ENCODE measurements at regions not wholly inside any gene's neighbourhood (a gene's known extent, or its start where the extent isn't known, plus 50 kb on each side); places are given as distances from the start of the nearest gene placed in this dataset.

GRCh38 chr2:111689941-111690340, 194.1 kb downstream of the ANAPC1 start:
- TF ChIP-seq TAF1 (IDR thresholded peaks at IDR 0.05; ENCODE audit: borderline replicate concordance, insufficient read depth, low read length) (no peak), REST (IDR thresholded peaks at IDR 0.05; ENCODE audit: insufficient read depth in 1 of 2, low read depth in 2 of 2, low read length in 2 of 2) (no peak), SIN3A (IDR thresholded peaks at IDR 0.05; ENCODE audit: borderline replicate concordance, insufficient read depth, low read length) (no peak), POLR2AphosphoS5 (IDR thresholded peaks at IDR 0.05; ENCODE audit: low read depth, low read length) (no peak), FOXP2 (optimal IDR thresholded peaks at IDR 0.05; ENCODE audit: borderline replicate concordance, extremely low read depth, extremely low read length, insufficient read depth) (no peak)

DNA sequence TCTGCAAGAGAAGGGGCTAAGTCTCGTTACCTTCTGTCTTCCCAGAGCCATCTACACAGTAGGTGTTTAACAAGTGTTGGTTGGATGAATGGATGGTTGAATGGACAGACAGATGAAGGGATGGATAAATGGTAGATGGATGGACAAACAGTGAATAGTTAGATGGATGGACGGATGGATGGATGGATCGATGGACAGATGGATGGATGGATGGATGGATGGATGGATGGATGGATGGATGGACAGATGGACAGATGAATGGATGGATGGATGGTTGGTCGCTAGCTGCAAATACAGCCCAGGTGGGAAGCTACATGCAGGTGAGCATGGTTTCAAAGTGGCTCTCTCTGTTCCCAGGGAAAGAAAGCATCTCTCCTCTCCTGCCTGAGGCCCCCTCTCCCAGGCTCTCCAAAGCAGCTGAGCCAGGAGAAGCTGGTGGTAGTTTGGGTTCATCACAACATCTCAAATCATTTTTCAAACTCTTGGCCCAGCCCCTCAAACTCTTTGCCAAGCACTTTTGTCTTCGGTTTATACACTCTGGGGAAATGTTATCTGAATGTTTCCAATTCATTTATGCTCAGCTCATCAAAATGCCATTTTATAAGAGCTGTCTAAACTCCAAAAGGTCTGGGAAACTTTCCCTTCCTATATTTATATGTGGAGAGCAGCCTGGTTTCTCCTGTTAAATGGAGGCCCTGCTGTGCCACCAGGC, 192.7 kb downstream of the ANAPC1 start:
- TF ChIP-seq FOXP2 (optimal IDR thresholded peaks at IDR 0.05; ENCODE audit: borderline replicate concordance, extremely low read depth, extremely low read length, insufficient read depth) (no peak), REST (IDR thresholded peaks at IDR 0.05; ENCODE audit: insufficient read depth in 1 of 2, low read depth in 2 of 2, low read length in 2 of 2) (no peak), SIN3A (IDR thresholded peaks at IDR 0.05; ENCODE audit: borderline replicate concordance, insufficient read depth, low read length) (no peak), TAF1 (IDR thresholded peaks at IDR 0.05; ENCODE audit: borderline replicate concordance, insufficient read depth, low read length) (no peak), POLR2AphosphoS5 (IDR thresholded peaks at IDR 0.05; ENCODE audit: low read depth, low read length) (no peak)

- TF ChIP-seq FOXP2 (optimal IDR thresholded peaks at IDR 0.05; ENCODE audit: borderline replicate concordance, extremely low read depth, extremely low read length, insufficient read depth) (no peak), POLR2AphosphoS5 (IDR thresholded peaks at IDR 0.05; ENCODE audit: low read depth, low read length) (no peak), REST (IDR thresholded peaks at IDR 0.05; ENCODE audit: insufficient read depth in 1 of 2, low read depth in 2 of 2, low read length in 2 of 2) (no peak), SIN3A (IDR thresholded peaks at IDR 0.05; ENCODE audit: borderline replicate concordance, insufficient read depth, low read length) (no peak), TAF1 (IDR thresholded peaks at IDR 0.05; ENCODE audit: borderline replicate concordance, insufficient read depth, low read length) (no peak)
These were observed 191.7 kb downstream of the ANAPC1 start for GRCh38 chr2:111692311-111692710.

DNA sequence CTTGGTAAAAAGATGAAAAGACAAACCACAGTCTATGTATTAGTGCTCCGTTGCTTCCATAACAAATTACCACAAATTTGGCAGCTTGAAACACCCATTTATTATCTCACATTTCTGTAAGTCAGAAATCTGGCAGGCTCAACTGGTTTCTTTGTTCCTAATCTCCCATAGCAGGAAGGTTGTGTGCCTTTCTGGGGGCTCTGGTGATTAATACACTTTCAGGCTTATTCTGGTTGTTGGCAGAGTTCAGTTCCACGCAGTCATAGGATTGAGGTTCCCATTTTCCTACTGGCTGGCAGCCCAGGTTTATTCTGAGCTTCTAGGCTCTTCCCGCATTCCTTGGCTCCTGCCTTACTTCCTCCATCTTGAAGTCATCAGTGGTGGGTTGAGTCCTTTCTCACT, 189.3 kb downstream of the ANAPC1 start:
- TF ChIP-seq TAF1 (IDR thresholded peaks at IDR 0.05; ENCODE audit: borderline replicate concordance, insufficient read depth, low read length) (no peak), SIN3A (IDR thresholded peaks at IDR 0.05; ENCODE audit: borderline replicate concordance, insufficient read depth, low read length) (no peak), POLR2AphosphoS5 (IDR thresholded peaks at IDR 0.05; ENCODE audit: low read depth, low read length) (no peak), FOXP2 (optimal IDR thresholded peaks at IDR 0.05; ENCODE audit: borderline replicate concordance, extremely low read depth, extremely low read length, insufficient read depth) (no peak), REST (IDR thresholded peaks at IDR 0.05; ENCODE audit: insufficient read depth in 1 of 2, low read depth in 2 of 2, low read length in 2 of 2) (no peak)

Data from PFSK-1 (cell line).